Bronchial epithelial cell (primary cell): ENCODE measurements at regions not wholly inside any gene's neighbourhood (a gene's known extent, or its start where the extent isn't known, plus 50 kb on each side); places are given as distances from the start of the nearest gene placed in this dataset.

ENCODE experiments used
- DNase-seq: peaks from one replicate; pipeline ENCODE4 v3.0.0-alpha.2; 2010; ENCODE audit warnings: low read depth
- FAIRE-seq: peaks from 2 replicates; lab custom pipeline; 2011; peaks lifted over from hg19 to GRCh38; lab: Jason Lieb, UNC
- H3K27me3 ChIP-seq: 2 replicates; pipeline ENCODE4 v1.5.1; 2011; ENCODE audit warnings: low read length; ENCODE audit not compliant: control insufficient read depth, insufficient read depth
- H3K36me3 ChIP-seq: 2 replicates; pipeline ENCODE4 v1.5.1; 2011; ENCODE audit warnings: low read length; ENCODE audit not compliant: control insufficient read depth, insufficient read depth
- H3K4me3 ChIP-seq: 2 replicates; pipeline ENCODE4 v1.5.1; 2011; ENCODE audit warnings: mild to moderate bottlenecking, low read depth, low read length, control low read depth
- CTCF ChIP-seq: IDR thresholded peaks from 2 replicates; pipeline ENCODE4 v1.5.1; 2011; ENCODE audit warnings: mild to moderate bottlenecking, moderate library complexity, low read length, control low read depth, inconsistent platforms; ENCODE audit not compliant: insufficient read depth, severe bottlenecking

GRCh38 chr6:43907312-43907711 is 137.3 kb downstream of the VEGFA start:
- Histone ChIP-seq H3K36me3 (no peaks in the 10 kb centered on the region), H3K4me3 (no peak overlapping the region), H3K27me3 (no peaks in the 10 kb centered on the region)
- DNase-seq, result no peak
- no peak for FAIRE-seq
- TF ChIP-seq CTCF, result no peak

GRCh38 chr6:43904311-43905123 is 134.5 kb downstream of the VEGFA start:
- TF ChIP-seq CTCF, result no peak
- DNase-seq, result no peak
- H3K4me3 ChIP-seq, result no peak overlapping the region
- no peaks in the 10 kb centered on the region for H3K27me3 ChIP-seq
- no peak for FAIRE-seq
- H3K36me3 ChIP-seq, result no peaks in the 10 kb centered on the region

GRCh38 chr6:43903739-43904290 is 133.8 kb downstream of the VEGFA start:
- H3K4me3 ChIP-seq, result no peak overlapping the region
- no peak for TF ChIP-seq CTCF
- H3K27me3 ChIP-seq, result no peaks in the 10 kb centered on the region
- FAIRE-seq, result no peak
- no peak for DNase-seq
- H3K36me3 ChIP-seq, result no peaks in the 10 kb centered on the region

- Histone ChIP-seq H3K27me3 (no peaks in the 10 kb centered on the region), H3K36me3 (no peaks in the 10 kb centered on the region), H3K4me3 (no peak overlapping the region)
- DNase-seq (no peak), FAIRE-seq (no peak)
- TF ChIP-seq CTCF, result no peak
These were observed 131.8 kb downstream of the VEGFA start for GRCh38 chr6:43901733-43902230.

- no peak for TF ChIP-seq CTCF
- H3K27me3 ChIP-seq, result no peaks in the 10 kb centered on the region
- FAIRE-seq (no peak), DNase-seq (no peak)
- H3K4me3 ChIP-seq, result no peak overlapping the region
- H3K36me3 ChIP-seq, result no peaks in the 10 kb centered on the region
These were observed 131.1 kb downstream of the VEGFA start for GRCh38 chr6:43900916-43901732.
